GM18861 (cell line): ENCODE measurements at regions not wholly inside any gene's neighbourhood (a gene's known extent, or its start where the extent isn't known, plus 50 kb on each side); places are given as distances from the start of the nearest gene placed in this dataset.
A peak's percentile ranks its signal among the peaks of the same experiment; 100 is the strongest.
"Not testable (repeated sequence)": the region's sequence is repeated elsewhere in the genome, so short reads cannot be mapped to it uniquely, and the experiment has no call there.

Experiments used
- ATAC-seq: cut with Tn5 transposase; IDR thresholded peaks from one replicate; pipeline ENCODE4 v1.9.1; 2021; ENCODE audit not compliant: unreplicated experiment

- no peak for ATAC-seq
Observed at GRCh38 chr5:42989190-42989589, 50.9 kb downstream of the ANXA2R start.

DNA sequence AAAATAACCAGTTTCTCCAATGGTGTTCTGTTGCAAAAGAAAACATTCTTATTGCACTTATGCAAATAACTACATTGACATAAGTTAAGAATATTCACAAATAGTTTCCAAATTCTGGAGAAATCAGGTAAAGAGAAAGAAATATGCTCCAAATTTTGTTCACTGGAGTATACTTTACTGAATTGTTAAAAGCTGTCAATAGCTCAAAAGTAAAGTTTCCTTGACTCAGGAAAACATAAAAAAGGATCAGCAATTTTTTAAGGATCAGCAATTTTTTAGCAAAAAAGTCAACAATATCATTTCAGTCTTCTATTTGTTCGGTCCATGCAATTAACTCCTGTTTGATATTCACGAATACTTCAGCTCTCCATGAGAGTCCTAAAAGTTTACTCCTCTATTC is 51.6 kb downstream of the ANXA2R start:
- no peak for ATAC-seq

DNA sequence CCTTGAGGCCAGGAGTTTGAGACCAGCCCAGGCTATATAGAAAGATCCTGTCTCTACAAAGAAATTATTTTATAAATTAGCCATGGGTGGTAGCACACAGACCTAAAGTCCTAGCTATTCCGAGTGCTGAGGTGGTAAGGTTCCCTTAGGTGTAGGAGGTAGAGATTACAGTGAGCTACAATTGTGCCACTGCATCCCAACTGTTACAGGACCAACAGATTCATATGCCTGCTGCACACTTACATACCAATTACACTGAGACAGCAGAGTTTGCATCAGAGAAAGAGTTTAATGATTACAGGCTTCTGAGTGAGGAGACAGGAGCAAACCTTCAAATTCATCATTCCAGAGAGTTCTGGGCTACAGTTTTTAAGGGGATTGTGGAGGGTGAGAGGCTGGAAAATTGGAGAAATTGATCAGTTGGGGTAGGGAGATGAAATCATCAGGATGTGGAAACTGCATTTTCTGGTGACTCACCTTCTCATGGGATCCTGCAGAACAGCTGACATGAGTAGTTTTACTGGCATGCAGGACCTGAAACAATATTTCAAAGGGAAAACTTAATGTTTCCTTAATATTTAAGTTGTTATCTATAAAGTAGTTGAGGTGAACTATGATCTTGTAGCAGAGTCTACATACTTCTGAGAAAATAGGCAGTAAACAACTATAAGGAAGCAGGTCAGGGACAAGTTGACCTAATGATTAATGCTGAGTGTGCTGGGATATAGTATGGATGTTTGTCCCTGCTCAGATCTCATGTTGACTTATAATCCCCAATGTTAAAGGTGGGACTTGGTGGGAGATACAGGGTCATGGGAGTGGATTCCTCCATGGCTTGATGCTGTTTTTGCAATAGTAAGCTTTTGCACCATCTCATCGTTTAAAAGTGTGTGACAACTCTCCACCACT is 54.7 kb downstream of the ANXA2R start:
- ATAC-seq, result no peak

DNA sequence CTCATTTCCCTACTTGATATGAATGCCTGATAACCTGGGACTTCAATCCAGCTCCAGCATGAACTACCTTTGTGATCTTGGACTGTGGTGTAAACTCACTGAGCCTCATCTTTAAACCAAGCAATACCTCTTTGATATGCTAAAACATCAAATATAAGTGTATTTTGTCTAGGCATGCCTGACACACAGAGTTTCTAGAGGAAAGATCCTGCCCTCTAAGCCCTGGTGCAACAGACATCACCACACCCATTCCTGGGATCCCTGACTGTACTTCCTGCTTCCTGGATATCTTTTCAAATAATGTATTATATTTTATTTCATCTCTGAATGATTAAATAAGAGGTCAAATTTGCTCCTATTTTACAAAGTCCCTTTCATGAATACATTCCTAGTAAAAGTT is 55.8 kb downstream of the ANXA2R start:
- ATAC-seq, result no peak

DNA sequence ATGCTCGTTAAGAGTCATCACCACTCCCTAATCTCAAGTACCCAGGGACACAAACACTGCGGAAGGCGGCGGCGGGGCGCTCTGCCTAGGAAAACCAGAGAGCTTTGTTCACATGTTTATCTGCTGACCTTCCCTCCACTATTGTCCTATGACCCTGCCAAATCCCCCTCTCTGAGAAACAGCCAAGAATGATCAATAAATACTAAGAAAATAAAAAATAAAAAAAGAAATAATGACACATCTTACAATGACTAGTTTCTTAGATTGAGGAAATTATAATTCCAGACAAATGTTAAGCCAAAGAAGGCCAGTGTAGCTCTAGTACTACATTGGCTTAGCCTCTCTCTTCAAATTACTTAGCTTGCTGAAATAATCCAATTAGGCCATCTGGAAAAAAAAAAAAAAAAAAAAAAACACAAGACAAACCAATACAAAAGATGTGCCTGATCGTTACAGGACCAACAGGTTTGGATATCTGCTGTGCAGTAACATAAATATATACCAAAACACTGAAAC is 58.0 kb downstream of the ANXA2R start:
- no peak for ATAC-seq

DNA sequence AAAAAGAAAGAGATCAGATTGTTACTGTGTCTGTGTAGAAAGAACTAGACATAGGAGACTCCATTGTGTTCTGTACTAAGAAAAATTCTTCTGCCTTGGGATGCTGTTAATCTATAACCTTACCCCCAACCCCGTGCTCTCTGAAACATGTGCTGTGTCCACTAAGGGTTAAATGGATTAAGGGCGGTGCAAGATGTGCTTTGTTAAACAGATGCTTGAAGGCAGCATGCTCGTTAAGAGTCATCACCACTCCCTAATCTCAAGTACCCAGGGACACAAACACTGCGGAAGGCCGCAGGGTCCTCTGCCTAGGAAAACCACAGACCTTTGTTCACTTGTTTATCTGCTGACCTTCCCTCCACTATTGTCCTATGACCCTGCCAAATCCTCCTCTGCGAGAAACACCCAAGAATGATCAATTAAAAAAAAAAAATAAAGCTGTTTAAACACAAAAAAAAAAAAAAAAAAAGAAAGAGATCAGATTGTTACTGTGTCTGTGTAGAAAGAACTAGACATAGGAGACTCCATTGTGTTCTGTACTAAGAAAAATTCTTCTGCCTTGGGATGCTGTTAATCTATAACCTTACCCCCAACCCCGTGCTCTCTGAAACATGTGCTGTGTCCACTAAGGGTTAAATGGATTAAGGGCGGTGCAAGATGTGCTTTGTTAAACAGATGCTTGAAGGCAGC is 58.6 kb downstream of the ANXA2R start:
- ATAC-seq, result not testable (repeated sequence)

- not testable (repeated sequence) for ATAC-seq
Observed at GRCh38 chr5:42981015-42981414, 59.1 kb downstream of the ANXA2R start.

DNA sequence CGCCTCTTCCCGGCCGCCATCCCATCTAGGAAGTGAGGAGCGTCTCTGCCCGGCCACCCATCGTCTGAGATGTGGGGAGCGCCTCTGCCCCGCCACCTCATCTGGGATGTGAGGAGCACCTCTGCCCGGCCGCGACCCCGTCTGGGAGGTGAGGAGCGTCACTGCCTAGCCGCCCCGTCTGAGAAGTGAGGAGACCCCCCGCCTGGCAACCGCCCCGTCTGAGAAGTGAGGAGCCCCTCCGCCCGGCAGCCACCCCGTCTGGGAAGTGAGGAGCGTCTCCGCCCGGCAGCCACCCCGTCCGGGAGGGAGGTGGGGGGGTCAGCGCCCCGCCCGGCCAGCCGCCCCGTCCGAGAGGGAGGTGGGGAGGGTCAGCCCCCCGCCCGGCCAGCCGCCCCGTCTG is 59.7 kb downstream of the ANXA2R start:
- not testable (repeated sequence) for ATAC-seq

DNA sequence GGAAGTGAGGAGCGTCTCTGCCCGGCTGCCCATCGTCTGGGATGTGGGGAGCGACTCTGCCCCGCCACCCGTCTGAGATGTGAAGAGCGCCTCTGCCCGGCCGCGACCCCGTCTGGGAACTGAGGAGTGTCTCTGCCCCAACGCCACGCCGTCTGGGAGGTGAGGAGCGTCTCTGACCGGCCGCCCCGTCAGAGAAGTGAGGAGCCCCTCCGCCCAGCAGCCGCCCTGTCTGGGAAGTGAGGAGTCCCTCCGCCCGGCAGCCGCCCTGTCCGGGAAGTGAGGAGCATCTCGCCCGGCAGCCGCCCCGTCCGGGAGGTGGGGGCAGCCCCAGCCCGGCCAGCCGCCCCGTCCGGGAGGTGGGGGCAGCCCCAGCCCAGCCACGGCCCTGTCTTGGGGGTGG is 60.9 kb downstream of the ANXA2R start:
- ATAC-seq, result not testable (repeated sequence)

GRCh38 chr5:42974536-42974935 is 65.6 kb downstream of the ANXA2R start:
- no peak for ATAC-seq

DNA sequence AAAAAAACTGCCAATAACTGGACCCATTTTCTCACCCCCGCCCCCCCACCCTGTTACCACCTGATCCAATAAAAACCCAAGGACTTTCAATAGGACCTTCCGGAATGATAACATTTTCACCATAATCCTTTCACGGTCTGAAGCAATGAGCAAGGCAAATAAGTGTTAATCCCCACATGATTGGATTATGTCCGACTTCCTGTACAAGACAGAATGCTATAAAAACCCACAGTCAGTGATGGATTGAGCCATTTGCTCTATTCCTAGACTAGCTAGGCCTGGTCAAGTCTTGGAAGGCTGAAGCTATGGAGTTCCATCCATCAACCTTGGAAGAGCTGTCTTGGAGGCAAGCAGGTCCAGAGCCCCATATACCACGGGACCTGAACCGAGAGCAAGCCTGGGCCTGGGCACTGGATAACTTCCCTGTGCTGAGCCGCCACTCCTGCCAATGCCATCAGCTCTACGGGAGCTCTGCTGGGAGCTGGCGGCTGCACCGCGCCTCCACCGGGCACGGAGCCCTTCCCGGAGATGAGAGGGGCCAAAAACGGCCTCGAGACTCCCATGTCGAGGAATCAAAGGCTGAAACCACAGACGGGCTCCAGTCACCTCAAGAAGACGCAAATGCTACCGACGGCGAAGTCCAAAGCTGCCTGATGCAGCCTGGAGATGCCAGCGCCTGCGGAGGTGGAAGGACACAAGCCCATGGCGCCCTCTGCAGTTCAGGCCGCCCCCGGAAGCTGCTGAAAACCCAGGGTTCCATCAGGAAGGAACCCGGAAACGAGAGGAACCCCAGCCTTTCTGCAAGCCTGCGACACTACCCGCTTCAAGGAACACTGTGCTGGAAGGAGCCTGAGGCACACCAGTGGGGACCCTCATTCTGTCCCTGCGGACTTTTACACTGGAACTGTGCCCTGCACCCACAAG is 69.2 kb downstream of the ANXA2R start:
- no peak for ATAC-seq

- ATAC-seq, result no peak
Observed at GRCh38 chr5:42965934-42966333, 74.2 kb downstream of the ANXA2R start.

GRCh38 chr5:42963412-42963811 is 76.7 kb downstream of the ANXA2R start:
- ATAC-seq, result no peak

- ATAC-seq, result no peak
Observed at GRCh38 chr5:42962124-42962523, 78.0 kb downstream of the ANXA2R start.

DNA sequence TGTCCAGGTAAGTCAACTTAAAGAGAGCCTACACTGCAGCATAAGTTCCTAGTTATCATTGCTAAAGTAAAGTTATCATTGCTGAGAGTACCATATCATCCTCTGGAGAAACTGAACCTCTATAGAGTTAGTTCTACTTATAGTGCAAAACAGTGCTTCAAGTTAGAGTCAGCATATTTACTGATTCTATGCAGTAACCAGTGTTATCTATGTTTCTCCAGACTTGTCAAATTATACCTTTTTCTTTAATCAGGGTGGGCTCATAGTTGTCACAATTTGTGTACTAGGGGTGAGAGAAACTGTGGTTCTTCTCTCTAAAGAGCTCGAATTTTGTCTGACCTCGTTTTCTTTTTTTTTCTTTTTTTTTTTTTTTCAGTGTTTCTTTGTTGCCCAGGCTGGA is 79.6 kb downstream of the ANXA2R start:
- no peak for ATAC-seq

- ATAC-seq, result no peak
Observed at GRCh38 chr5:42956551-42956950, 83.6 kb downstream of the ANXA2R start.

- no peak for ATAC-seq
Observed at GRCh38 chr5:42953041-42953440, 87.1 kb downstream of the ANXA2R start.

DNA sequence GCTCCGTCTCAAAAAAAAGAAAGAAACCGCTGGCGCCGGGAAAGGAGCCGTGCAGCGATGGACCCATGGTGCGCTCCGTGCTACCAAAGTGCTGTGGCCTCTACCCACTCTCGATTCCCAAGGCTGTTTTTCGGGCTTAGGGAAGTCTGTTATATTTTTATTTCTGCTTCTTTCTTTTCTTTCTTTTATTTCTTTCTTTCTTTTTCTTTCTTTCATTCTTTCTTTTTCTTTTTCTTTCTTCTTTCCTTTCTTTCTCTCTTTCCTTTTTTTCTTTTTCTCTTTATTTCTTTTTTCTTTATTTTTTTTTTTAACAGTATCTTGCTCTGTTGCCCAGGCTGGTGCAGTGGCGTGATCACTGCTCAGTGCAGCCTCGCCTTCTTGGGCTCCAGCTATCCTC is 87.5 kb downstream of the ANXA2R start:
- ATAC-seq, result no peak

DNA sequence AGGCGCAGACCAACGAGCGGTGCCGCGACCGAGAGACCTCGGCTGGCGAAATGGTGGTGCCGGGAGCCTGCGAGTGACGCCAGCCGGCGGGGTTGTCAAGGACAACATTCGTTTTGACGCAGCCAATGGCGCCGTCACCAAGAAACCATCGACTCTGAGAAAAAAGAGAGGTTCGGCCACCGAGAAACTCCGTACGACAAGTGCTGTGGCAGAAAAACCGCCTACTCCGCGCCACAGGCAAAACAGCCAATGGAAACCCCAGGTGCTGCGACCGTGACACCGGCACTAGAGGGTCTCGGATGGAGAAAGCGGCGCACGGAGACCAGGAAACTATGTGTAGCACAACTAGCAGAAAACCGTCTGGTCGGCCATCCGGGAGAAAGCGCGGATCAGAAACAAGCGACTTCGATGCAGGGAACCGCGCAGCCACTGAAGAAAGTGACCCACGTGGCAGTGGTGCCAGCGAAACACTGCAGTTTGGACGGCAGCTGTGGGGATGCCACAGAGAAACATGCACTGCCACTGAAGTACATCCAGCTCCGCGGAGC is 88.8 kb downstream of the ANXA2R start:
- ATAC-seq, result peak; percentile 15

- peak; percentile 38 for ATAC-seq
Observed at GRCh38 chr5:42950456-42951292, 89.4 kb downstream of the ANXA2R start.
